Endothelial cell of umbilical vein (primary cell): ENCODE measurements at regions not wholly inside any gene's neighbourhood (a gene's known extent, or its start where the extent isn't known, plus 50 kb on each side); places are given as distances from the start of the nearest gene placed in this dataset.

Source experiments
- BruUV-seq: library from RNA; stranded (reverse); fragments of 400-500 nt; replicated peaks from 2 replicates; lab custom pipeline; 2021; lab: Mats Ljungman, UMichigan
- CTCF ChIA-PET: fragments of 300-600, 350-600 bp; sonication (Branson Sonifier 250); formaldehyde crosslinking; loops from one replicate; lab custom pipeline; 2021; ENCODE audit warnings: antibody characterized with exemption, inconsistent platforms; lab: Charles Lee
- POLR2A ChIA-PET: fragments of 300-600, 350-600 bp; sonication (Branson Sonifier 250); formaldehyde crosslinking; loops from one replicate; lab custom pipeline; 2021; ENCODE audit warnings: antibody characterized with exemption, inconsistent platforms; lab: Charles Lee
- DNase-seq: peaks from one replicate; pipeline ENCODE4 v3.0.0-alpha.2; 2011; ENCODE audit warnings: low read depth, low spot score
- FAIRE-seq: peaks from 2 replicates; lab custom pipeline; 2011; peaks lifted over from hg19 to GRCh38; lab: Jason Lieb, UNC
- H2AFZ ChIP-seq: 2 replicates; pipeline ENCODE4 v1.6.0; 2012; ENCODE audit warnings: low read depth, low read length, control low read depth, inconsistent platforms
- H3K27ac ChIP-seq: 2 replicates; pipeline ENCODE4 v1.5.1; 2011; ENCODE audit warnings: low read depth, mild to moderate bottlenecking, control low read depth, low read length, moderate library complexity; ENCODE audit not compliant: insufficient read depth
- H3K27me3 ChIP-seq, 2 experiments: 2 replicates each; pipeline versions ENCODE4 v1.6.0 to v1.6.1; 2011; ENCODE audit warnings: low read length in 2 of 2, mixed read lengths in 1 of 2; ENCODE audit not compliant: control insufficient read depth in 2 of 2, insufficient read depth in 2 of 2
- H3K36me3 ChIP-seq, 2 experiments: 2 replicates in 1 of 2; 3 replicates in 1 of 2; pipeline ENCODE4 v1.5.1; 2011; ENCODE audit warnings: low read length in 2 of 2, mild to moderate bottlenecking in 1 of 2, moderate library complexity in 1 of 2; ENCODE audit not compliant: control insufficient read depth in 2 of 2, insufficient read depth in 2 of 2; ENCODE audit errors: extremely low read depth in 1 of 2
- H3K4me1 ChIP-seq: 3 replicates; pipeline ENCODE4 v1.5.1; 2011; ENCODE audit warnings: mild to moderate bottlenecking, low read length; ENCODE audit not compliant: control insufficient read depth, insufficient read depth; ENCODE audit errors: extremely low read depth
- H3K4me2 ChIP-seq: 2 replicates; pipeline ENCODE4 v1.6.1; 2011; ENCODE audit warnings: low read length, control low read depth, mixed read lengths; ENCODE audit not compliant: insufficient read depth
- H3K4me3 ChIP-seq, 3 experiments: fragments of 200-600 bp in 1 of 3; sonication (generic), shearing (Covaris generic) in 1 of 3; replicated peaks in 1 of 3; 2 replicates each; pipeline ENCODE4 v1.5.1; 2011 to 2016; ENCODE audit warnings: control low read depth in 3 of 3, low read length in 3 of 3, mild to moderate bottlenecking in 2 of 3, inconsistent platforms in 1 of 3, low read depth in 1 of 3, moderate library complexity in 1 of 3; ENCODE audit not compliant: insufficient read depth in 1 of 3
- H3K79me2 ChIP-seq: 2 replicates; pipeline ENCODE4 v1.6.0; 2012; ENCODE audit warnings: low read length, inconsistent platforms; ENCODE audit not compliant: control insufficient read depth, insufficient read depth
- H3K9ac ChIP-seq: replicated peaks from 2 replicates; pipeline ENCODE3; 2011; ENCODE audit warnings: low read length, control low read depth; ENCODE audit not compliant: insufficient read depth; ENCODE audit errors: extremely low read depth
- H3K9me1 ChIP-seq: replicated peaks from 3 replicates; pipeline ENCODE4 v1.6.0; 2011; ENCODE audit warnings: mild to moderate bottlenecking, low read length; ENCODE audit not compliant: control insufficient read depth, insufficient read depth; ENCODE audit errors: extremely low read depth
- H3K9me3 ChIP-seq: replicated peaks from 2 replicates; pipeline ENCODE4 v1.5.1; 2012; ENCODE audit warnings: low read length, inconsistent platforms; ENCODE audit not compliant: control insufficient read depth, insufficient read depth
- H4K20me1 ChIP-seq: replicated peaks from 2 replicates; pipeline ENCODE3; 2011; ENCODE audit warnings: mild to moderate bottlenecking, low read length; ENCODE audit not compliant: control insufficient read depth, insufficient read depth; ENCODE audit errors: extremely low read depth
- CTCF ChIP-seq, 2 donors: IDR thresholded peaks; 1 replicate in 1 of 2; 2 replicates in 1 of 2; pipeline ENCODE4 v1.5.1; 2011; ENCODE audit warnings: low read length in 2 of 2, mild to moderate bottlenecking in 2 of 2, moderate library complexity in 2 of 2, control low read depth in 1 of 2, inconsistent platforms in 1 of 2, low read depth in 1 of 2; ENCODE audit not compliant: insufficient read depth in 1 of 2; ENCODE audit errors: extremely low read depth in 1 of 2
- GATA2 ChIP-seq: IDR thresholded peaks from 2 replicates; pipeline ENCODE4 v1.7.0; 2011; ENCODE audit warnings: low read depth, mild to moderate bottlenecking, moderate library complexity, mixed read lengths, low read length; ENCODE audit not compliant: insufficient read length, insufficient read depth
- MAX ChIP-seq: IDR thresholded peaks from 2 replicates; pipeline ENCODE4 v1.6.1; 2011; ENCODE audit not compliant: insufficient read depth, insufficient read length
- MYC ChIP-seq: IDR thresholded peaks from one replicate; pipeline ENCODE4 v1.6.1; 2011; ENCODE audit warnings: mild to moderate bottlenecking, low read depth, low read length
- dilution Hi-C: fragments of 300-500 bp; cut with MboI; formaldehyde crosslinking; loops from one replicate; pipeline ENCODE4 v1.15.0; 2019; ENCODE audit warnings: low sequenced_read_pairs; ENCODE audit not compliant: extremely low pct_ligation_motif_present
- intact Hi-C: fragments of 100-400 bp; cut with micrococcal nuclease; formaldehyde crosslinking; loops from one replicate; pipeline ENCODE4 v1.10.0; 2022

- Histone ChIP-seq H2AFZ (no peak overlapping the region), H3K27ac (no peak overlapping the region), H3K4me1 (no peaks in the 10 kb centered on the region), H3K9me1 (no peaks in the 10 kb centered on the region), H3K9ac (no peak overlapping the region), H3K79me2 (no peaks in the 10 kb centered on the region), H3K4me3 (no peak overlapping the region), H3K27me3 (no peaks in the 10 kb centered on the region), H3K4me2 (no peak overlapping the region), H3K36me3 (no peaks in the 10 kb centered on the region), H3K9me3 (no peaks in the 10 kb centered on the region), H4K20me1 (no peaks in the 10 kb centered on the region)
- no TSS peak for BruUV-seq
- no peak for DNase-seq
- no peak for TF ChIP-seq CTCF (IDR thresholded peaks at IDR 0.05; ENCODE audit: extremely low read depth in 1 of 2, insufficient read depth in 1 of 2, low read depth in 1 of 2, low read length in 2 of 2)
- ChIA-PET CTCF (no interaction called here), POLR2A (no interaction called here)
- FAIRE-seq, result no peak
- dilution Hi-C loops, result no loop called here
- intact Hi-C loops, result no loop called here
Measured at GRCh38 chr6:213284-213683, 79.0 kb upstream of the DUSP22 start.

- POLR2A ChIA-PET, result no interaction called here
- no TSS peak for BruUV-seq
- DNase-seq, result no peak
- dilution Hi-C loops, result no loop called here
- Histone ChIP-seq H4K20me1 (no peaks in the 10 kb centered on the region), H3K4me2 (no peak overlapping the region), H3K9me1 (no peaks in the 10 kb centered on the region), H3K27ac (no peak overlapping the region), H3K79me2 (no peaks in the 10 kb centered on the region), H3K9me3 (no peaks in the 10 kb centered on the region), H3K4me3 (no peak overlapping the region), H2AFZ (no peak overlapping the region), H3K9ac (no peak overlapping the region), H3K27me3 (no peaks in the 10 kb centered on the region), H3K4me1 (no peaks in the 10 kb centered on the region), H3K36me3 (no peaks in the 10 kb centered on the region)
- TF ChIP-seq MAX (no peak), MYC (no peak), GATA2 (no peak)
- CTCF ChIA-PET, result no interaction called here
- intact Hi-C loops, result no loop called here
- no peak for FAIRE-seq
Measured at GRCh38 chr6:214428-214827, 77.9 kb upstream of the DUSP22 start.
